ENCODE measurements at regions not wholly inside any gene's neighbourhood (a gene's known extent, or its start where the extent isn't known, plus 50 kb on each side); places are given as distances from the start of the nearest gene placed in this dataset.

- no peaks in the 10 kb centered on the region for H3K4me1 ChIP-seq (ENCODE audit: insufficient read depth, low read length, poor library complexity, severe bottlenecking)
- H3K9ac ChIP-seq (ENCODE audit: low read depth, low read length, poor library complexity, severe bottlenecking) = no peak overlapping the region
- TF ChIP-seq EZH2phosphoT487 (IDR thresholded peaks at IDR 0.05; ENCODE audit: borderline replicate concordance) = no peak
- no peak for TF ChIP-seq CTCF (conservative IDR thresholded peaks at IDR 0.05; ENCODE audit: low read length)
- no peaks in the 10 kb centered on the region for H3F3A ChIP-seq (ENCODE audit: low read depth)
- no peaks in the 10 kb centered on the region for H4K20me1 ChIP-seq (ENCODE audit: insufficient read depth, low read length, poor library complexity, severe bottlenecking)
- no peaks in the 10 kb centered on the region for H3K27me3 ChIP-seq (ENCODE audit: insufficient read depth, low read length, poor library complexity, severe bottlenecking)
- H3K36me3 ChIP-seq (ENCODE audit: insufficient read depth, low read length) = no peaks in the 10 kb centered on the region
- no peak overlapping the region for H2AFZ ChIP-seq (ENCODE audit: low read length)
- H3K4me3 ChIP-seq (ENCODE audit: low read length, poor library complexity, severe bottlenecking) = no peak overlapping the region
- no peak overlapping the region for H3K4me2 ChIP-seq (ENCODE audit: low read depth, low read length, poor library complexity, severe bottlenecking)
- no peaks in the 10 kb centered on the region for H3K9me2 ChIP-seq (replicated peaks; ENCODE audit: low read depth, low read length)
- H3K9me3 ChIP-seq (ENCODE audit: insufficient read depth, low read depth, low read length) = no peaks in the 10 kb centered on the region
- H3K79me2 ChIP-seq (ENCODE audit: insufficient read depth, low read length) = no peaks in the 10 kb centered on the region
Observed at GRCh38 chr4:60897415-60897814, 302.7 kb upstream of the ADGRL3 start.

- no peak for TF ChIP-seq EZH2phosphoT487 (IDR thresholded peaks at IDR 0.05; ENCODE audit: borderline replicate concordance)
- TF ChIP-seq CTCF (conservative IDR thresholded peaks at IDR 0.05; ENCODE audit: low read length) = no peak
- Histone ChIP-seq H3K4me3 (ENCODE audit: low read length, poor library complexity, severe bottlenecking) (no peak overlapping the region), H2AFZ (ENCODE audit: low read length) (no peak overlapping the region), H3K79me2 (ENCODE audit: insufficient read depth, low read length) (no peaks in the 10 kb centered on the region), H3K4me1 (ENCODE audit: insufficient read depth, low read length, poor library complexity, severe bottlenecking) (no peaks in the 10 kb centered on the region), H3K27me3 (ENCODE audit: insufficient read depth, low read length, poor library complexity, severe bottlenecking) (no peaks in the 10 kb centered on the region), H3K36me3 (ENCODE audit: insufficient read depth, low read length) (no peaks in the 10 kb centered on the region), H3K4me2 (ENCODE audit: low read depth, low read length, poor library complexity, severe bottlenecking) (no peak overlapping the region), H4K20me1 (ENCODE audit: insufficient read depth, low read length, poor library complexity, severe bottlenecking) (no peaks in the 10 kb centered on the region), H3K9me2 (replicated peaks; ENCODE audit: low read depth, low read length) (no peaks in the 10 kb centered on the region), H3K9ac (ENCODE audit: low read depth, low read length, poor library complexity, severe bottlenecking) (no peak overlapping the region), H3K9me3 (ENCODE audit: insufficient read depth, low read depth, low read length) (no peaks in the 10 kb centered on the region), H3F3A (ENCODE audit: low read depth) (no peaks in the 10 kb centered on the region)
Observed at GRCh38 chr4:60905162-60905561, 295.0 kb upstream of the ADGRL3 start.

- Histone ChIP-seq H3K4me3 (ENCODE audit: low read length, poor library complexity, severe bottlenecking) (no peak overlapping the region), H3F3A (ENCODE audit: low read depth) (no peaks in the 10 kb centered on the region), H4K20me1 (ENCODE audit: insufficient read depth, low read length, poor library complexity, severe bottlenecking) (no peaks in the 10 kb centered on the region), H2AFZ (ENCODE audit: low read length) (no peak overlapping the region), H3K9me2 (replicated peaks; ENCODE audit: low read depth, low read length) (no peaks in the 10 kb centered on the region), H3K4me2 (ENCODE audit: low read depth, low read length, poor library complexity, severe bottlenecking) (no peak overlapping the region), H3K36me3 (ENCODE audit: insufficient read depth, low read length) (no peaks in the 10 kb centered on the region), H3K79me2 (ENCODE audit: insufficient read depth, low read length) (no peaks in the 10 kb centered on the region), H3K4me1 (ENCODE audit: insufficient read depth, low read length, poor library complexity, severe bottlenecking) (no peaks in the 10 kb centered on the region), H3K9me3 (ENCODE audit: insufficient read depth, low read depth, low read length) (no peaks in the 10 kb centered on the region), H3K9ac (ENCODE audit: low read depth, low read length, poor library complexity, severe bottlenecking) (no peak overlapping the region), H3K27me3 (ENCODE audit: insufficient read depth, low read length, poor library complexity, severe bottlenecking) (no peaks in the 10 kb centered on the region)
- TF ChIP-seq EZH2phosphoT487 (IDR thresholded peaks at IDR 0.05; ENCODE audit: borderline replicate concordance) (no peak), CTCF (conservative IDR thresholded peaks at IDR 0.05; ENCODE audit: low read length) (no peak)
Observed at GRCh38 chr4:60911127-60911526, 289.0 kb upstream of the ADGRL3 start.
